ENCODE measurements at regions not wholly inside any gene's neighbourhood (a gene's known extent, or its start where the extent isn't known, plus 50 kb on each side); places are given as distances from the start of the nearest gene placed in this dataset.
"Not testable (repeated sequence)": the region's sequence is repeated elsewhere in the genome, so short reads cannot be mapped to it uniquely, and the experiment has no call there.

GRCh38 chr20:30872252-30872651 lies 385.2 kb upstream of the DEFB115 start:
- in situ Hi-C loops (cut with MboI); H3K4me3 ChIP-seq; BruUV-seq (replicated peaks); H2AFZ ChIP-seq (ENCODE audit: control insufficient read depth, low read depth, low read length); POLR2A ChIA-PET; SMC1A ChIA-PET (ENCODE audit: uncharacterized antibody, unreplicated experiment); FAIRE-seq; H3K9ac ChIP-seq (ENCODE audit: control insufficient read depth, insufficient read depth, low read length); intact Hi-C loops (cut with micrococcal nuclease; ENCODE audit: unreplicated experiment); H3K36me3 ChIP-seq (ENCODE audit: control insufficient read depth in 2 of 2, insufficient read depth in 2 of 2, low read length in 1 of 2); H3K27ac ChIP-seq (ENCODE audit: control insufficient read depth, insufficient read depth); H4K20me1 ChIP-seq (ENCODE audit: control insufficient read depth, insufficient read depth); DNase-seq (ENCODE audit: low read depth, low spot score); H3K4me1 ChIP-seq (ENCODE audit: control insufficient read depth, insufficient read depth, low read length); H3K4me2 ChIP-seq (ENCODE audit: control insufficient read depth, insufficient read depth); H3K27me3 ChIP-seq (replicated peaks in 1 of 2; ENCODE audit: control insufficient read depth in 2 of 2, insufficient read depth in 2 of 2, low read length in 1 of 2); CTCF ChIA-PET; RAD21 ChIA-PET (ENCODE audit: unreplicated experiment); H3K9me3 ChIP-seq (replicated peaks; ENCODE audit: control insufficient read depth, insufficient read depth, low read length); ATAC-seq; H3K79me2 ChIP-seq (ENCODE audit: control insufficient read depth, insufficient read depth, low read length): not testable (repeated sequence)
- WGBS (ENCODE audit: insufficient coverage, insufficient replicate concordance, low lambda C conversion rate, missing lambda C conversion rate), result 8% methylated on average over 7 of the region's 7 CpGs

GRCh38 chr20:30875868-30876267 lies 381.6 kb upstream of the DEFB115 start:
- H2AFZ ChIP-seq (ENCODE audit: control insufficient read depth, low read depth, low read length); H4K20me1 ChIP-seq (ENCODE audit: control insufficient read depth, insufficient read depth); intact Hi-C loops (cut with micrococcal nuclease; ENCODE audit: unreplicated experiment); SMC1A ChIA-PET (ENCODE audit: uncharacterized antibody, unreplicated experiment); H3K79me2 ChIP-seq (ENCODE audit: control insufficient read depth, insufficient read depth, low read length); H3K4me3 ChIP-seq; POLR2A ChIA-PET; BruUV-seq (replicated peaks); H3K27me3 ChIP-seq (replicated peaks in 1 of 2; ENCODE audit: control insufficient read depth in 2 of 2, insufficient read depth in 2 of 2, low read length in 1 of 2); RAD21 ChIA-PET (ENCODE audit: unreplicated experiment); H3K9me3 ChIP-seq (replicated peaks; ENCODE audit: control insufficient read depth, insufficient read depth, low read length); FAIRE-seq; DNase-seq (ENCODE audit: low read depth, low spot score); H3K9ac ChIP-seq (ENCODE audit: control insufficient read depth, insufficient read depth, low read length); CTCF ChIA-PET; in situ Hi-C loops (cut with MboI); H3K4me2 ChIP-seq (ENCODE audit: control insufficient read depth, insufficient read depth); ATAC-seq; H3K36me3 ChIP-seq (ENCODE audit: control insufficient read depth in 2 of 2, insufficient read depth in 2 of 2, low read length in 1 of 2); H3K27ac ChIP-seq (ENCODE audit: control insufficient read depth, insufficient read depth); H3K4me1 ChIP-seq (ENCODE audit: control insufficient read depth, insufficient read depth, low read length): not testable (repeated sequence)

- FAIRE-seq; H3K9ac ChIP-seq (ENCODE audit: control insufficient read depth, insufficient read depth, low read length); H3K4me2 ChIP-seq (ENCODE audit: control insufficient read depth, insufficient read depth); H3K4me3 ChIP-seq; ATAC-seq; H4K20me1 ChIP-seq (ENCODE audit: control insufficient read depth, insufficient read depth); BruUV-seq (replicated peaks); H3K9me3 ChIP-seq (replicated peaks; ENCODE audit: control insufficient read depth, insufficient read depth, low read length); CTCF ChIA-PET; SMC1A ChIA-PET (ENCODE audit: uncharacterized antibody, unreplicated experiment); RAD21 ChIA-PET (ENCODE audit: unreplicated experiment); H3K4me1 ChIP-seq (ENCODE audit: control insufficient read depth, insufficient read depth, low read length); H3K79me2 ChIP-seq (ENCODE audit: control insufficient read depth, insufficient read depth, low read length); H3K27ac ChIP-seq (ENCODE audit: control insufficient read depth, insufficient read depth); in situ Hi-C loops (cut with MboI); intact Hi-C loops (cut with micrococcal nuclease; ENCODE audit: unreplicated experiment); H3K27me3 ChIP-seq (replicated peaks in 1 of 2; ENCODE audit: control insufficient read depth in 2 of 2, insufficient read depth in 2 of 2, low read length in 1 of 2); H3K36me3 ChIP-seq (ENCODE audit: control insufficient read depth in 2 of 2, insufficient read depth in 2 of 2, low read length in 1 of 2); POLR2A ChIA-PET; H2AFZ ChIP-seq (ENCODE audit: control insufficient read depth, low read depth, low read length); DNase-seq (ENCODE audit: low read depth, low spot score): not testable (repeated sequence)
- 48% methylated on average over 19 of the region's 20 CpGs for WGBS (ENCODE audit: insufficient coverage, insufficient replicate concordance, low lambda C conversion rate, missing lambda C conversion rate)
Measured at GRCh38 chr20:30891400-30891799, 366.1 kb upstream of the DEFB115 start.

Data from GM12878 (cell line).